Keratinocyte (primary cell): ENCODE measurements at regions not wholly inside any gene's neighbourhood (a gene's known extent, or its start where the extent isn't known, plus 50 kb on each side); places are given as distances from the start of the nearest gene placed in this dataset.
"Not testable (repeated sequence)": the region's sequence is repeated elsewhere in the genome, so short reads cannot be mapped to it uniquely, and the experiment has no call there.

Experiments used
- DNase-seq: peaks from one replicate; pipeline ENCODE4 v3.0.0-alpha.2; 2011; ENCODE audit warnings: low read depth, missing footprints, low spot score
- FAIRE-seq: peaks from 2 replicates; lab custom pipeline; 2011; peaks lifted over from hg19 to GRCh38; lab: Jason Lieb, UNC
- H2AFZ ChIP-seq: 2 replicates; pipeline ENCODE4 v1.6.0; 2012; ENCODE audit warnings: low read length, control low read depth, inconsistent platforms; ENCODE audit not compliant: control insufficient read depth
- H3K27ac ChIP-seq: 2 replicates; pipeline ENCODE4 v1.5.1; 2011; ENCODE audit warnings: low read length; ENCODE audit not compliant: control insufficient read depth, insufficient read depth
- H3K27me3 ChIP-seq: 3 replicates; pipeline ENCODE4 v1.6.0; 2011; ENCODE audit warnings: low read length; ENCODE audit not compliant: control insufficient read depth, insufficient read depth; ENCODE audit errors: extremely low read depth
- H3K36me3 ChIP-seq, 2 experiments: 2 replicates in 1 of 2; 3 replicates in 1 of 2; pipeline ENCODE4 v1.5.1; 2011; ENCODE audit warnings: low read length in 2 of 2, mild to moderate bottlenecking in 1 of 2; ENCODE audit not compliant: control insufficient read depth in 2 of 2, insufficient read depth in 2 of 2; ENCODE audit errors: extremely low read depth in 1 of 2
- H3K4me1 ChIP-seq: 3 replicates; pipeline ENCODE4 v1.5.1; 2011; ENCODE audit warnings: low read length; ENCODE audit not compliant: control insufficient read depth, insufficient read depth; ENCODE audit errors: extremely low read depth
- H3K4me2 ChIP-seq: 3 replicates; pipeline ENCODE4 v1.6.0; 2011; ENCODE audit warnings: low read depth, low read length; ENCODE audit not compliant: control insufficient read depth, insufficient read depth; ENCODE audit errors: extremely low read depth
- H3K4me3 ChIP-seq, 3 experiments: fragments of 200-600 bp in 1 of 3; sonication (generic) in 1 of 3; 2 replicates in 2 of 3; 3 replicates in 1 of 3; pipeline ENCODE4 v1.5.1; 2011 to 2016; ENCODE audit warnings: low read length in 3 of 3, mild to moderate bottlenecking in 3 of 3, control low read depth in 2 of 3, inconsistent platforms in 1 of 3, low read depth in 1 of 3, mixed read lengths in 1 of 3, mixed run types in 1 of 3, moderate library complexity in 1 of 3; ENCODE audit not compliant: control insufficient read depth in 2 of 3, insufficient read depth in 2 of 3; ENCODE audit errors: extremely low read depth in 1 of 3
- H3K79me2 ChIP-seq: 2 replicates; pipeline ENCODE4 v1.6.0; 2012; ENCODE audit warnings: low read length; ENCODE audit not compliant: control insufficient read depth, insufficient read depth
- H3K9ac ChIP-seq: 3 replicates; pipeline ENCODE4 v1.6.0; 2011; ENCODE audit warnings: low read length; ENCODE audit not compliant: control insufficient read depth, insufficient read depth; ENCODE audit errors: extremely low read depth
- H3K9me1 ChIP-seq: 3 replicates; pipeline ENCODE4 v1.6.0; 2011; ENCODE audit warnings: low read length; ENCODE audit not compliant: control insufficient read depth, insufficient read depth; ENCODE audit errors: extremely low read depth
- H3K9me3 ChIP-seq: 2 replicates; pipeline ENCODE4 v1.5.1; 2012; ENCODE audit warnings: low read depth, low read length; ENCODE audit not compliant: control insufficient read depth
- H4K20me1 ChIP-seq: 3 replicates; pipeline ENCODE4 v1.6.0; 2011; ENCODE audit warnings: low read length; ENCODE audit not compliant: control insufficient read depth, insufficient read depth; ENCODE audit errors: extremely low read depth
- EZH2 ChIP-seq: IDR thresholded peaks from one replicate; pipeline ENCODE4 v1.6.1; 2012; ENCODE audit warnings: inconsistent platforms, mild to moderate bottlenecking, low read length, moderate library complexity
- dilution Hi-C: fragments of 300-500 bp; cut with MboI; formaldehyde crosslinking; loops from one replicate; pipeline ENCODE4 v1.7.0; 2020; ENCODE audit warnings: low sequenced_read_pairs; ENCODE audit not compliant: extremely low pct_ligation_motif_present
- TF ChIP-seq, protein P1 (sequence below), 3 experiments: IDR thresholded peaks in 1 of 3; conservative IDR thresholded peaks in 1 of 3; optimal IDR thresholded peaks in 1 of 3; 2 replicates in 2 of 3; 3 replicates in 1 of 3; pipeline versions ENCODE3 to v1.5.1; 2011; ENCODE audit warnings: low read length in 3 of 3, mild to moderate bottlenecking in 3 of 3, moderate library complexity in 2 of 3, control low read depth in 1 of 3, inconsistent platforms in 1 of 3; ENCODE audit not compliant: insufficient read depth in 2 of 3; ENCODE audit errors: extremely low read depth in 1 of 3

- no peak for DNase-seq
- no peak for TF ChIP-seq EZH2
- TF ChIP-seq, protein P1, sequence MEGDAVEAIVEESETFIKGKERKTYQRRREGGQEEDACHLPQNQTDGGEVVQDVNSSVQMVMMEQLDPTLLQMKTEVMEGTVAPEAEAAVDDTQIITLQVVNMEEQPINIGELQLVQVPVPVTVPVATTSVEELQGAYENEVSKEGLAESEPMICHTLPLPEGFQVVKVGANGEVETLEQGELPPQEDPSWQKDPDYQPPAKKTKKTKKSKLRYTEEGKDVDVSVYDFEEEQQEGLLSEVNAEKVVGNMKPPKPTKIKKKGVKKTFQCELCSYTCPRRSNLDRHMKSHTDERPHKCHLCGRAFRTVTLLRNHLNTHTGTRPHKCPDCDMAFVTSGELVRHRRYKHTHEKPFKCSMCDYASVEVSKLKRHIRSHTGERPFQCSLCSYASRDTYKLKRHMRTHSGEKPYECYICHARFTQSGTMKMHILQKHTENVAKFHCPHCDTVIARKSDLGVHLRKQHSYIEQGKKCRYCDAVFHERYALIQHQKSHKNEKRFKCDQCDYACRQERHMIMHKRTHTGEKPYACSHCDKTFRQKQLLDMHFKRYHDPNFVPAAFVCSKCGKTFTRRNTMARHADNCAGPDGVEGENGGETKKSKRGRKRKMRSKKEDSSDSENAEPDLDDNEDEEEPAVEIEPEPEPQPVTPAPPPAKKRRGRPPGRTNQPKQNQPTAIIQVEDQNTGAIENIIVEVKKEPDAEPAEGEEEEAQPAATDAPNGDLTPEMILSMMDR (optimal IDR thresholded peaks at IDR 0.05 in 1 of 3, IDR thresholded peaks at IDR 0.05 in 1 of 3, conservative IDR thresholded peaks at IDR 0.05 in 1 of 3; ENCODE audit: extremely low read depth in 1 of 3, insufficient read depth in 2 of 3, low read length in 3 of 3): no peak
- FAIRE-seq: no peak
- dilution Hi-C loops: no loop called here
- Histone ChIP-seq H3K36me3 (no peaks in the 10 kb centered on the region), H3K9ac (no peak overlapping the region), H3K4me2 (no peak overlapping the region), H4K20me1 (no peaks in the 10 kb centered on the region), H3K9me1 (no peaks in the 10 kb centered on the region), H3K27ac (no peak overlapping the region), H3K79me2 (no peaks in the 10 kb centered on the region), H3K9me3 (no peaks in the 10 kb centered on the region), H3K4me3 (no peak overlapping the region), H2AFZ (no peak overlapping the region), H3K27me3 (no peaks in the 10 kb centered on the region), H3K4me1 (no peaks in the 10 kb centered on the region)
Measured at GRCh38 chr1:164452549-164452948, 106.4 kb upstream of the PBX1 start.

DNA sequence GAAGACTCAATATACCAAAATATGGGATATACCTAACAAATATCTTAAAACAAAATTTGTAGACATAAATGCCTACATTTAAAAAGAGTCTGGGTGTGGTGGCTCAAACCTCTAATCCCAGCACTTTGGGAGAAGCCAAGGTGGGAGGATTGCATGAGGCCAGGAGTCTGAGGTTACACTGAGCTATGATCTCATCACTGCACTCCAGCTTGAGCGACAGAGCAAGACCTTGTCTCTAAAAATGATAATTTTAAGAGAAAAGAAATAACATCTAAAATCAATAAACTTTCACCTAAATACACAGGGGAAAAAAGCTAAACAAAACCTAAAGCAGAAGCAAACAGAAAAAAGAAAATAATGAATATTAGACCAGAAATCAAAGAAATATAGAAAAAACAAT is 102.7 kb upstream of the PBX1 start:
- H2AFZ ChIP-seq: no peak overlapping the region
- no peaks in the 10 kb centered on the region for H3K9me3 ChIP-seq
- no peak overlapping the region for H3K4me2 ChIP-seq
- FAIRE-seq (no peak), DNase-seq (no peak)
- no peaks in the 10 kb centered on the region for H3K9me1 ChIP-seq
- H3K27me3 ChIP-seq: no peaks in the 10 kb centered on the region
- no peak overlapping the region for H3K4me3 ChIP-seq
- H3K9ac ChIP-seq: no peak overlapping the region
- dilution Hi-C loops: no loop called here
- no peaks in the 10 kb centered on the region for H3K36me3 ChIP-seq
- H3K4me1 ChIP-seq: no peaks in the 10 kb centered on the region
- no peak overlapping the region for H3K27ac ChIP-seq
- no peaks in the 10 kb centered on the region for H3K79me2 ChIP-seq
- H4K20me1 ChIP-seq: no peaks in the 10 kb centered on the region
- no peak for TF ChIP-seq EZH2
- TF ChIP-seq, protein P1 (optimal IDR thresholded peaks at IDR 0.05 in 1 of 3, IDR thresholded peaks at IDR 0.05 in 1 of 3, conservative IDR thresholded peaks at IDR 0.05 in 1 of 3; ENCODE audit: extremely low read depth in 1 of 3, insufficient read depth in 2 of 3, low read length in 3 of 3): no peak

- H3K9ac ChIP-seq, H3K9me1 ChIP-seq, H3K27ac ChIP-seq, DNase-seq, H3K4me2 ChIP-seq, H4K20me1 ChIP-seq, H3K27me3 ChIP-seq, H2AFZ ChIP-seq, H3K4me1 ChIP-seq, H3K4me3 ChIP-seq, H3K9me3 ChIP-seq, H3K79me2 ChIP-seq, dilution Hi-C loops, H3K36me3 ChIP-seq, FAIRE-seq: not testable (repeated sequence)
Measured at GRCh38 chr1:164459176-164459575, 99.8 kb upstream of the PBX1 start.
